HCT116 (cell line): ENCODE measurements at regions not wholly inside any gene's neighbourhood (a gene's known extent, or its start where the extent isn't known, plus 50 kb on each side); places are given as distances from the start of the nearest gene placed in this dataset.

ENCODE experiments used
- ATAC-seq: fragments of 200-7000 bp; cut with Tn5 transposase; 2 replicates; pipeline ENCODE4 v1.9.1; 2020; ENCODE audit warnings: mild to moderate bottlenecking, moderate library complexity
- BruUV-seq: library from RNA; stranded (reverse); fragments of 400-500 nt; replicated peaks from 2 replicates; lab custom pipeline; 2021; lab: Mats Ljungman, UMichigan
- CTCF ChIA-PET: fragments of 300-600 bp; sonication (Branson Sonifier 250); formaldehyde crosslinking; loops from one replicate; lab custom pipeline; 2021; ENCODE audit warnings: antibody characterized with exemption; lab: Charles Lee
- POLR2A ChIA-PET: fragments of 300-600, 350-600 bp; sonication (Branson Sonifier 250); formaldehyde crosslinking; loops from one replicate; lab custom pipeline; 2021; ENCODE audit warnings: antibody characterized with exemption; lab: Charles Lee
- RAD21 ChIA-PET, 2 experiments: fragments of 300-600 bp; sonication (Branson Sonifier 250); formaldehyde crosslinking; loops; one replicate each; lab custom pipeline; 2023; ENCODE audit warnings: low total read pairs in 2 of 2; ENCODE audit not compliant: uncharacterized antibody in 2 of 2, unreplicated experiment in 2 of 2, low non-redundant PET in 1 of 2; lab: Charles Lee
- DNase-seq: peaks from one replicate; pipeline ENCODE4 v3.0.0-alpha.2; 2010; ENCODE audit warnings: low read depth, low spot score
- H2AFZ ChIP-seq: fragments of 200-600 bp; shearing (Covaris generic), sonication (generic); 2 replicates; pipeline ENCODE4 v1.6.1; 2017; ENCODE audit warnings: low read depth, mixed run types, mixed read lengths, antibody characterized with exemption, low read length; ENCODE audit not compliant: poor library complexity, severe bottlenecking
- H3K27ac ChIP-seq: 2 replicates; pipeline ENCODE4 v1.5.1; 2012; ENCODE audit warnings: low read depth, low read length
- H3K27me3 ChIP-seq: fragments of 200-600 bp; sonication (generic); 2 replicates; pipeline ENCODE4 v1.6.1; 2016; ENCODE audit warnings: mixed run types, low read length, mixed read lengths; ENCODE audit not compliant: insufficient read depth
- H3K36me3 ChIP-seq, 2 experiments: fragments of 200-500 bp in 1 of 2; fragments of 200-600 bp in 1 of 2; sonication (Bioruptor generic) in 1 of 2; sonication (generic) in 1 of 2; 2 replicates each; pipeline versions ENCODE4 v1.5.1 to v1.6.1; 2014 to 2016; ENCODE audit warnings: low read length in 2 of 2, inconsistent platforms in 1 of 2, mixed read lengths in 1 of 2, mixed run types in 1 of 2; ENCODE audit not compliant: insufficient read depth in 2 of 2, control insufficient read depth in 1 of 2
- H3K4me1 ChIP-seq, 2 experiments: fragments of 200-600 bp in 1 of 2; sonication (generic) in 1 of 2; 2 replicates each; pipeline versions ENCODE4 v1.5.1 to v1.6.1; 2012 to 2017; ENCODE audit warnings: low read length in 2 of 2, inconsistent platforms in 1 of 2, mild to moderate bottlenecking in 1 of 2, mixed read lengths in 1 of 2, mixed run types in 1 of 2, moderate library complexity in 1 of 2; ENCODE audit not compliant: insufficient read depth in 2 of 2, control insufficient read depth in 1 of 2
- H3K4me2 ChIP-seq: fragments of 200-600 bp; sonication (generic); 2 replicates; pipeline ENCODE4 v1.6.1; 2017; ENCODE audit warnings: mixed run types, low read length, mixed read lengths
- H3K4me3 ChIP-seq, 2 experiments: fragments of 200-600 bp in 1 of 2; sonication (generic) in 1 of 2; replicated peaks in 1 of 2; 2 replicates each; pipeline ENCODE4 v1.5.1; 2011 to 2016; ENCODE audit warnings: low read length in 2 of 2, control low read depth in 1 of 2, low read depth in 1 of 2, mild to moderate bottlenecking in 1 of 2, mixed read lengths in 1 of 2, mixed run types in 1 of 2
- H3K79me2 ChIP-seq: fragments of 200-600 bp; sonication (generic); 2 replicates; pipeline ENCODE4 v1.6.1; 2017; ENCODE audit warnings: mild to moderate bottlenecking, mixed run types, low read length, moderate library complexity, mixed read lengths; ENCODE audit not compliant: insufficient read depth
- H3K9ac ChIP-seq: fragments of 200-600 bp; sonication (generic); 2 replicates; pipeline ENCODE4 v1.6.1; 2016; ENCODE audit warnings: low read length, mixed read lengths
- H3K9me2 ChIP-seq: fragments of 200-600 bp; sonication (generic), shearing (Covaris generic); 2 replicates; pipeline ENCODE4 v1.6.1; 2017; ENCODE audit warnings: mixed run types, mild to moderate bottlenecking, moderate library complexity; ENCODE audit not compliant: insufficient read depth
- H3K9me3 ChIP-seq, 2 experiments: fragments of 200-500 bp in 1 of 2; fragments of 200-600 bp in 1 of 2; sonication (Bioruptor generic) in 1 of 2; sonication (generic) in 1 of 2; 2 replicates each; pipeline ENCODE4 v1.6.1; 2014 to 2017; ENCODE audit warnings: low read length in 2 of 2, mixed read lengths in 2 of 2, inconsistent platforms in 1 of 2, low read depth in 1 of 2, mild to moderate bottlenecking in 1 of 2, mixed run types in 1 of 2, moderate library complexity in 1 of 2; ENCODE audit not compliant: control insufficient read depth in 1 of 2, insufficient read depth in 1 of 2
- H4K20me1 ChIP-seq: fragments of 200-600 bp; sonication (generic), shearing (Covaris generic); 2 replicates; pipeline ENCODE4 v1.6.1; 2017; ENCODE audit warnings: mixed run types, mild to moderate bottlenecking, moderate library complexity; ENCODE audit not compliant: insufficient read depth
- CEBPB ChIP-seq: IDR thresholded peaks from 2 replicates; pipeline ENCODE4 v1.6.1; 2012; ENCODE audit warnings: low read depth
- CTCF ChIP-seq, 3 experiments: fragments of 200-600 bp in 1 of 3; sonication (generic) in 1 of 3; IDR thresholded peaks in 2 of 3; conservative IDR thresholded peaks in 1 of 3; 2 replicates each; pipeline ENCODE4 v1.5.1; 2012 to 2017; ENCODE audit warnings: low read depth in 2 of 3, low read length in 2 of 3, antibody characterized with exemption in 1 of 3, borderline replicate concordance in 1 of 3, control low read depth in 1 of 3, mild to moderate bottlenecking in 1 of 3, mixed read lengths in 1 of 3, mixed run types in 1 of 3, moderate library complexity in 1 of 3; ENCODE audit not compliant: insufficient read depth in 1 of 3
- ELF1 ChIP-seq: IDR thresholded peaks from 2 replicates; pipeline ENCODE4 v1.6.1; 2012; ENCODE audit warnings: low read depth, borderline replicate concordance
- EZH2 ChIP-seq: fragments of 200-600 bp; sonication (generic); IDR thresholded peaks from 2 replicates; pipeline ENCODE4 v1.6.1; 2017; ENCODE audit warnings: antibody characterized with exemption, mixed run types
- EZH2phosphoT487 ChIP-seq: fragments of 200-600 bp; IDR thresholded peaks from 2 replicates; pipeline ENCODE4 v1.6.1; 2018; ENCODE audit warnings: antibody characterized with exemption, borderline replicate concordance
- FOSL1 ChIP-seq: IDR thresholded peaks from 2 replicates; pipeline ENCODE4 v1.6.1; 2012; ENCODE audit warnings: low read depth
- JUND ChIP-seq: IDR thresholded peaks from 2 replicates; pipeline ENCODE4 v1.6.1; 2012
- RAD21 ChIP-seq: IDR thresholded peaks from 2 replicates; pipeline ENCODE4 v1.6.1; 2012; ENCODE audit warnings: low read depth, mild to moderate bottlenecking
- SP1 ChIP-seq: IDR thresholded peaks from 2 replicates; pipeline ENCODE4 v1.6.1; 2012; ENCODE audit warnings: low read depth
- SRF ChIP-seq: IDR thresholded peaks from 2 replicates; pipeline ENCODE4 v1.6.1; 2012; ENCODE audit warnings: low read depth
- ZBTB33 ChIP-seq: IDR thresholded peaks from 2 replicates; pipeline ENCODE4 v1.6.1; 2011; ENCODE audit warnings: mild to moderate bottlenecking, low read length, moderate library complexity; ENCODE audit not compliant: insufficient replicate concordance; ENCODE audit errors: extremely low read depth
- ZNF274 ChIP-seq: fragments of 200-500 bp; sonication (Bioruptor generic); IDR thresholded peaks from 2 replicates; pipeline ENCODE4 v1.6.1; 2014; ENCODE audit warnings: mild to moderate bottlenecking, low read depth, low read length, inconsistent platforms
- intact Hi-C: fragments of 100-400 bp; cut with micrococcal nuclease; formaldehyde crosslinking; loops from 2 replicates; pipeline ENCODE4 v1.10.0; 2022
- TF ChIP-seq, protein P1 (sequence below): IDR thresholded peaks from 2 replicates; pipeline ENCODE4 v1.6.1; 2012; ENCODE audit warnings: low read depth
- TF ChIP-seq, protein P2 (sequence below): IDR thresholded peaks from 2 replicates; pipeline ENCODE4 v1.6.1; 2012

GRCh38 chr1:8134546-8135235, 108.6 kb upstream of the ERRFI1 start (continued):
- TF ChIP-seq, protein P1, sequence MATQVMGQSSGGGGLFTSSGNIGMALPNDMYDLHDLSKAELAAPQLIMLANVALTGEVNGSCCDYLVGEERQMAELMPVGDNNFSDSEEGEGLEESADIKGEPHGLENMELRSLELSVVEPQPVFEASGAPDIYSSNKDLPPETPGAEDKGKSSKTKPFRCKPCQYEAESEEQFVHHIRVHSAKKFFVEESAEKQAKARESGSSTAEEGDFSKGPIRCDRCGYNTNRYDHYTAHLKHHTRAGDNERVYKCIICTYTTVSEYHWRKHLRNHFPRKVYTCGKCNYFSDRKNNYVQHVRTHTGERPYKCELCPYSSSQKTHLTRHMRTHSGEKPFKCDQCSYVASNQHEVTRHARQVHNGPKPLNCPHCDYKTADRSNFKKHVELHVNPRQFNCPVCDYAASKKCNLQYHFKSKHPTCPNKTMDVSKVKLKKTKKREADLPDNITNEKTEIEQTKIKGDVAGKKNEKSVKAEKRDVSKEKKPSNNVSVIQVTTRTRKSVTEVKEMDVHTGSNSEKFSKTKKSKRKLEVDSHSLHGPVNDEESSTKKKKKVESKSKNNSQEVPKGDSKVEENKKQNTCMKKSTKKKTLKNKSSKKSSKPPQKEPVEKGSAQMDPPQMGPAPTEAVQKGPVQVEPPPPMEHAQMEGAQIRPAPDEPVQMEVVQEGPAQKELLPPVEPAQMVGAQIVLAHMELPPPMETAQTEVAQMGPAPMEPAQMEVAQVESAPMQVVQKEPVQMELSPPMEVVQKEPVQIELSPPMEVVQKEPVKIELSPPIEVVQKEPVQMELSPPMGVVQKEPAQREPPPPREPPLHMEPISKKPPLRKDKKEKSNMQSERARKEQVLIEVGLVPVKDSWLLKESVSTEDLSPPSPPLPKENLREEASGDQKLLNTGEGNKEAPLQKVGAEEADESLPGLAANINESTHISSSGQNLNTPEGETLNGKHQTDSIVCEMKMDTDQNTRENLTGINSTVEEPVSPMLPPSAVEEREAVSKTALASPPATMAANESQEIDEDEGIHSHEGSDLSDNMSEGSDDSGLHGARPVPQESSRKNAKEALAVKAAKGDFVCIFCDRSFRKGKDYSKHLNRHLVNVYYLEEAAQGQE: no peak
- TF ChIP-seq SRF: no peak

DNA sequence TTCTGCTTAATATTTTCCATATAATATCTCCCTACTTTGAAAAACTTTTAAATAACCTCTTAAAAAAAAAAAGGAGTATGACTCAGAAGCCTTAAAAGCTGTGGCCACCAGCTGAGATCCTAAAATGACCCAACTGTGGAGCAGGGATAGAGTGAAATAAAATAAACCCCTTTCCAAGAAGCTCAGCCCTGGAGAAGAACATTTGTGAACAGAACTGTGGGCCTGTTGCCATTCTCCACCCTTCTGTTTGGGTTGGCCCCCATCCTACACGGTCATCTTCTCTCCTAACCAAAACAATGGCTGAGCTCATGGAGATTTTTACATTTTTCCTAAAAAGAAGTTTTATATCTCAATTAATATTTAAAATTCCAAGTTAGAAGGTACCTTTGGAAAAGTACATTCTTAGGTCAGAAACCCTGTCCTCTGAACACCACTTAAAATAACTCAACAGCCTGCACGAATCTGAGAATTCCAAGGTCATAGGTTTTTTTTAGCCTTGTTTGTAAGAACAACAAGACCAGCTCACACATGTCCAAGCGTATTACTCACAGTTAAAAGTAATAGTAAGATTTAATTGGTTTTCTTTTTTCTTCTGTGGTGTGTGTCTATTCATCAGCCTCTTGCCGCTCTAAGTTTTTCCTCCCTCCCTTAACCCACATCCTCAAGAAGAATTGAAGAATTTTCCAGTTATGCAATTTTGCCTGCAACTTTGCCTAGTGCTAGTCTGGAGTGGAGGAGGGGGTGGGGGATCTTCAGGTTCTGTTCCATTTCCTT, 107.7 kb upstream of the ERRFI1 start:
- ChIA-PET CTCF (interaction anchor here (0.8 to 1.8 kb wide), 5 partner anchors 13 to 182 kb away, joined by 3 to 6 read pairs (median 4); no protein-coding TSS in a partner anchor), POLR2A (interaction anchor here (0.6 to 6.7 kb wide), 25 partner anchors 9 to 180 kb away, joined by 3 to 61 read pairs (median 5); no protein-coding TSS in a partner anchor), RAD21 (interaction anchor here (0.8 to 1.4 kb wide), 4 partner anchors 35 to 180 kb away, joined by 3 to 5 read pairs (median 4); no protein-coding TSS in a partner anchor)
- peak overlapping the region; percentile 43 for H3K9ac ChIP-seq
- BruUV-seq: TSS peak; percentile 60
- no peaks in the 10 kb centered on the region for H4K20me1 ChIP-seq
- H3K36me3 ChIP-seq: no peaks in the 10 kb centered on the region
- peak overlapping the region; percentile 68 for H3K4me2 ChIP-seq
- H3K9me2 ChIP-seq: no peaks in the 10 kb centered on the region
- intact Hi-C loops: no loop called here
- no peaks in the 10 kb centered on the region for H3K27me3 ChIP-seq
- H3K9me3 ChIP-seq: no peaks in the 10 kb centered on the region
- no peaks in the 10 kb centered on the region for H3K79me2 ChIP-seq
- H3K4me3 ChIP-seq: peak overlapping the region in 1 of 2 experiments; percentile 9; a peak in 1 of 4 replicates
- H3K4me1 ChIP-seq: peaks cover 83 to 92% of the 10 kb centered on the region in 2 experiments
- peak; percentile 57 for ATAC-seq
- peak overlapping the region; percentile 97 for H3K27ac ChIP-seq
- DNase-seq: peak; percentile 60
- no peak overlapping the region for H2AFZ ChIP-seq
- peak; percentile 34; the same call in 1 of the 2 replicates for TF ChIP-seq SRF
- no peak for TF ChIP-seq EZH2phosphoT487
- no peak; the same call in 1 of the 2 replicates for TF ChIP-seq ELF1
- TF ChIP-seq EZH2: no peak
- peak; percentile 86 for TF ChIP-seq CEBPB
- peak; percentile 30 for TF ChIP-seq RAD21
- TF ChIP-seq ZBTB33: no peak
- no peak for TF ChIP-seq ZNF274
- TF ChIP-seq SP1: peak; percentile 79
- peak; percentile 40; the same call in 1 of the 2 replicates for TF ChIP-seq JUND
- TF ChIP-seq FOSL1: peak; percentile 54; the same call in 1 of the 2 replicates
- no peak for TF ChIP-seq CTCF (IDR thresholded peaks at IDR 0.05 in 2 of 3, conservative IDR thresholded peaks at IDR 0.05 in 1 of 3; ENCODE audit: borderline replicate concordance in 1 of 3, insufficient read depth in 1 of 3, low read depth in 2 of 3, low read length in 2 of 3)
- TF ChIP-seq, protein P2, sequence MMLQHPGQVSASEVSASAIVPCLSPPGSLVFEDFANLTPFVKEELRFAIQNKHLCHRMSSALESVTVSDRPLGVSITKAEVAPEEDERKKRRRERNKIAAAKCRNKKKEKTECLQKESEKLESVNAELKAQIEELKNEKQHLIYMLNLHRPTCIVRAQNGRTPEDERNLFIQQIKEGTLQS: no peak
